Thyroid gland (tissue), 4 donors: ENCODE measurements at regions not wholly inside any gene's neighbourhood (a gene's known extent, or its start where the extent isn't known, plus 50 kb on each side); places are given as distances from the start of the nearest gene placed in this dataset.

Experiments used
- POLR2A ChIP-seq, 2 donors: fragments of 450-650 bp; IDR thresholded peaks; one replicate each; pipeline ENCODE4 v1.6.1; 2017; ENCODE audit warnings: antibody characterized with exemption in 2 of 2, mild to moderate bottlenecking in 2 of 2, moderate library complexity in 1 of 2
- TF ChIP-seq, protein P1 (sequence below), 6 experiments: fragments of 200-600 bp in 3 of 6; fragments of 450-650 bp in 3 of 6; sonication (generic) in 3 of 6; IDR thresholded peaks; one replicate each; pipeline ENCODE4 v1.5.1; 2016 to 2019; ENCODE audit warnings: antibody characterized with exemption in 6 of 6, mild to moderate bottlenecking in 2 of 6, inconsistent platforms in 1 of 6, moderate library complexity in 1 of 6

DNA sequence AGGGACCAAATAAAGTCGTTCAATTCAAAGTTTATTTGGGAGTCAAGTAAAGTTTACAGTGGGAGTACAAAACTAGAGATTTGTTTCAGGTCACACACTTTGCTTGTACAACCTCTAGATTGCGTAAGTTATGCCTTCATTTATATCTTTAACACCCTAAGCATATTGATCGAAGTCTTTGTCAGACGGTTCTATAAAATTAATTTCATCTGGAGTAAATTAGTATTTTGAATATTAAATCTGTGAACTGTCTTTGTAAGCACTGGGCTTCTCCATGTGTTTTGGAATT is 119.7 kb downstream of the ACAA2 start:
- no peak for TF ChIP-seq POLR2A (IDR thresholded peaks at IDR 0.05)
- TF ChIP-seq, protein P1, sequence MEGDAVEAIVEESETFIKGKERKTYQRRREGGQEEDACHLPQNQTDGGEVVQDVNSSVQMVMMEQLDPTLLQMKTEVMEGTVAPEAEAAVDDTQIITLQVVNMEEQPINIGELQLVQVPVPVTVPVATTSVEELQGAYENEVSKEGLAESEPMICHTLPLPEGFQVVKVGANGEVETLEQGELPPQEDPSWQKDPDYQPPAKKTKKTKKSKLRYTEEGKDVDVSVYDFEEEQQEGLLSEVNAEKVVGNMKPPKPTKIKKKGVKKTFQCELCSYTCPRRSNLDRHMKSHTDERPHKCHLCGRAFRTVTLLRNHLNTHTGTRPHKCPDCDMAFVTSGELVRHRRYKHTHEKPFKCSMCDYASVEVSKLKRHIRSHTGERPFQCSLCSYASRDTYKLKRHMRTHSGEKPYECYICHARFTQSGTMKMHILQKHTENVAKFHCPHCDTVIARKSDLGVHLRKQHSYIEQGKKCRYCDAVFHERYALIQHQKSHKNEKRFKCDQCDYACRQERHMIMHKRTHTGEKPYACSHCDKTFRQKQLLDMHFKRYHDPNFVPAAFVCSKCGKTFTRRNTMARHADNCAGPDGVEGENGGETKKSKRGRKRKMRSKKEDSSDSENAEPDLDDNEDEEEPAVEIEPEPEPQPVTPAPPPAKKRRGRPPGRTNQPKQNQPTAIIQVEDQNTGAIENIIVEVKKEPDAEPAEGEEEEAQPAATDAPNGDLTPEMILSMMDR (IDR thresholded peaks at IDR 0.05): no peak
